Mucosa of descending colon (tissue), 3 donors: ENCODE measurements at regions not wholly inside any gene's neighbourhood (a gene's known extent, or its start where the extent isn't known, plus 50 kb on each side); places are given as distances from the start of the nearest gene placed in this dataset.

Experiments
- ATAC-seq: fragments of 200-7000 bp; cut with Tn5 transposase; one replicate; pipeline ENCODE4 v1.9.1; 2020; ENCODE audit warnings: mild to moderate bottlenecking, moderate library complexity
- DNase-seq, 3 donors: peaks; one replicate each; pipeline ENCODE4 v3.0.0-alpha.2; 2020
- H3K36me3 ChIP-seq: fragments of 200-600 bp; one replicate; pipeline ENCODE4 v1.8.0; 2021; ENCODE audit warnings: low read depth, mild to moderate bottlenecking
- H3K4me1 ChIP-seq: fragments of 200-600 bp; one replicate; pipeline ENCODE4 v1.8.0; 2021; ENCODE audit warnings: low read depth, mild to moderate bottlenecking
- H3K4me3 ChIP-seq: fragments of 200-600 bp; one replicate; pipeline ENCODE4 v1.8.0; 2021; ENCODE audit warnings: mild to moderate bottlenecking
- H3K9me3 ChIP-seq: fragments of 200-600 bp; one replicate; pipeline ENCODE4 v1.8.0; 2021; ENCODE audit warnings: mild to moderate bottlenecking
- intact Hi-C, 2 donors: fragments of 100-400 bp; cut with DNase I in 1 of 2; cut with micrococcal nuclease in 1 of 2; formaldehyde crosslinking; loops; one replicate each; pipeline versions ENCODE4 v1.11.0 to v1.11.1; 2022; cut with DNase I, micrococcal nuclease
- TF ChIP-seq, protein P1 (sequence below): fragments of 200-600 bp; IDR thresholded peaks from one replicate; pipeline ENCODE4 v1.8.0; 2022; ENCODE audit warnings: antibody characterized with exemption, mild to moderate bottlenecking
- donor health status: DM: no; HTN: no; CAD: no; lungs with moderate emphysema.
- donor health status: DM: no; HTN: no; CAD: no.
- donor health status: DM: no; HTN: yes; CAD: no.

- TF ChIP-seq, protein P1, sequence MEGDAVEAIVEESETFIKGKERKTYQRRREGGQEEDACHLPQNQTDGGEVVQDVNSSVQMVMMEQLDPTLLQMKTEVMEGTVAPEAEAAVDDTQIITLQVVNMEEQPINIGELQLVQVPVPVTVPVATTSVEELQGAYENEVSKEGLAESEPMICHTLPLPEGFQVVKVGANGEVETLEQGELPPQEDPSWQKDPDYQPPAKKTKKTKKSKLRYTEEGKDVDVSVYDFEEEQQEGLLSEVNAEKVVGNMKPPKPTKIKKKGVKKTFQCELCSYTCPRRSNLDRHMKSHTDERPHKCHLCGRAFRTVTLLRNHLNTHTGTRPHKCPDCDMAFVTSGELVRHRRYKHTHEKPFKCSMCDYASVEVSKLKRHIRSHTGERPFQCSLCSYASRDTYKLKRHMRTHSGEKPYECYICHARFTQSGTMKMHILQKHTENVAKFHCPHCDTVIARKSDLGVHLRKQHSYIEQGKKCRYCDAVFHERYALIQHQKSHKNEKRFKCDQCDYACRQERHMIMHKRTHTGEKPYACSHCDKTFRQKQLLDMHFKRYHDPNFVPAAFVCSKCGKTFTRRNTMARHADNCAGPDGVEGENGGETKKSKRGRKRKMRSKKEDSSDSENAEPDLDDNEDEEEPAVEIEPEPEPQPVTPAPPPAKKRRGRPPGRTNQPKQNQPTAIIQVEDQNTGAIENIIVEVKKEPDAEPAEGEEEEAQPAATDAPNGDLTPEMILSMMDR: no peak
- DNase-seq: no peak
- intact Hi-C loops: no loop called here
- no peaks in the 10 kb centered on the region for H3K9me3 ChIP-seq
- no peak for ATAC-seq
- H3K36me3 ChIP-seq: no peaks in the 10 kb centered on the region
- H3K4me3 ChIP-seq: no peak overlapping the region
- H3K4me1 ChIP-seq: no peaks in the 10 kb centered on the region
These were observed 76.4 kb upstream of the FUNDC1 start for GRCh38 chrX:44619039-44619438.

DNA sequence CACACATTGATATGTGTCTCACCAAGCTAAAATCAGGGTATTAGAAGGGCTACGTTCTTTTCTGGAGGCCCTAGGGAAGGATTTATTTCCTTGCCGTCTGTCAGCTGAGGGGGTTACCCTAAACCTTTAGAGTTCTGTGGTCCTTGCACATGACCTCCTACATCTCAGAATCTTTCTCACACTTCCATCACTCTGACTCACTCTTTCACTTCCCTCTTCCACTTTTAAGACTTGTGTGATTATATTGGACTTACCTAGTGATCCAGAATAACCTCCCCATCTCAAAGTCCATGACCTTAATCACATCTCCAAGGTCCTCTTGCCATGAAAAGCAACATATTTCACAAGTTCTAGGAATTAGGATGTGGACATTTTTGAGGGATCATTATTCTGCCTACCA is 53.6 kb upstream of the FUNDC1 start:
- Histone ChIP-seq H3K4me3 (no peak overlapping the region), H3K9me3 (no peaks in the 10 kb centered on the region), H3K36me3 (no peaks in the 10 kb centered on the region), H3K4me1 (no peaks in the 10 kb centered on the region)
- intact Hi-C loops: no loop called here
- DNase-seq (no peak), ATAC-seq (no peak)
- TF ChIP-seq, protein P1: no peak
